K562 (cell line): ENCODE measurements at regions not wholly inside any gene's neighbourhood (a gene's known extent, or its start where the extent isn't known, plus 50 kb on each side); places are given as distances from the start of the nearest gene placed in this dataset.

ENCODE experiments used
- ATAC-seq: fragments of 200-7000 bp; cut with Tn5 transposase; 3 replicates; pipeline ENCODE4 v1.9.1; 2020; ENCODE audit warnings: moderate library complexity
- BruUV-seq: library from RNA; stranded (reverse); fragments of 400-500 nt; replicated peaks from 2 replicates; lab custom pipeline; 2021; lab: Mats Ljungman, UMichigan
- CTCF ChIA-PET: fragments of 300-600 bp; formaldehyde crosslinking; extraction: SDS; loops from one replicate; lab custom pipeline; 2021; ENCODE audit warnings: low intra/inter-chr PET ratio; lab: Yijun Ruan, JAX
- POLR2A ChIA-PET: fragments of 300-600, 350-650 bp; sonication (Branson Sonifier 250); formaldehyde crosslinking; extraction: SDS; loops from one replicate; lab custom pipeline; 2021; ENCODE audit warnings: antibody characterized with exemption, inconsistent platforms; lab: Yijun Ruan, JAX
- DNase-seq, 4 experiments: peaks; one replicate each; pipeline versions ENCODE4 v3.0.0 to v3.0.0-alpha.2; 2011 to 2018; ENCODE audit warnings: low spot score in 3 of 4, mixed read lengths in 3 of 4; ENCODE audit errors: extremely low read depth in 1 of 4
- FAIRE-seq: peaks from 2 replicates; lab custom pipeline; 2011; peaks lifted over from hg19 to GRCh38; lab: Jason Lieb, UNC
- H2AFZ ChIP-seq: 2 replicates; pipeline ENCODE4 v1.6.0; 2011; ENCODE audit warnings: low read depth, low read length, control low read depth, inconsistent platforms
- H3K27ac ChIP-seq: fragments of 200-600 bp; 3 replicates; pipeline ENCODE4 v1.8.0; 2011; ENCODE audit warnings: low read depth, mild to moderate bottlenecking, control low read depth, inconsistent platforms, low read length, moderate library complexity, mixed read lengths; ENCODE audit errors: extremely low read depth
- H3K27me3 ChIP-seq, 2 experiments: fragments of 300-600 bp in 1 of 2; 2 replicates in 1 of 2; 3 replicates in 1 of 2; pipeline versions ENCODE4 v1.6.0 to v1.8.0; 2011; ENCODE audit warnings: inconsistent platforms in 2 of 2, low read length in 2 of 2, mild to moderate bottlenecking in 1 of 2, mixed read lengths in 1 of 2, moderate library complexity in 1 of 2; ENCODE audit not compliant: control insufficient read depth in 2 of 2, insufficient read depth in 2 of 2
- H3K36me3 ChIP-seq: fragments of 300-600 bp; 3 replicates; pipeline ENCODE4 v1.8.0; 2011; ENCODE audit warnings: mild to moderate bottlenecking, low read length, inconsistent platforms; ENCODE audit not compliant: control insufficient read depth, insufficient read depth
- H3K4me1 ChIP-seq, 2 experiments: fragments of 200-600 bp in 1 of 2; replicated peaks in 1 of 2; 2 replicates in 1 of 2; 3 replicates in 1 of 2; pipeline versions ENCODE4 v1.5.1 to v1.8.0; 2011; ENCODE audit warnings: inconsistent platforms in 2 of 2, low read length in 2 of 2, mild to moderate bottlenecking in 1 of 2, mixed read lengths in 1 of 2, moderate library complexity in 1 of 2; ENCODE audit not compliant: control insufficient read depth in 2 of 2, insufficient read depth in 2 of 2
- H3K4me2 ChIP-seq: 2 replicates; pipeline ENCODE4 v1.6.1; 2011; ENCODE audit warnings: low read length, control low read depth, inconsistent platforms, mixed read lengths; ENCODE audit not compliant: insufficient read depth
- H3K4me3 ChIP-seq: fragments of 200-600 bp; sonication (generic), shearing (Covaris generic); 2 replicates; pipeline ENCODE4 v1.5.1; 2016; ENCODE audit warnings: control low read depth, inconsistent platforms
- H3K79me2 ChIP-seq: fragments of 200-600 bp; 3 replicates; pipeline ENCODE4 v1.8.0; 2011; ENCODE audit warnings: low read length, inconsistent platforms; ENCODE audit not compliant: control insufficient read depth, insufficient read depth
- H3K9ac ChIP-seq, 2 experiments: 2 replicates each; pipeline versions ENCODE4 v1.6.0 to v1.6.1; 2011; ENCODE audit warnings: low read depth in 2 of 2, low read length in 2 of 2, control low read depth in 1 of 2, inconsistent platforms in 1 of 2, mild to moderate bottlenecking in 1 of 2, mixed read lengths in 1 of 2; ENCODE audit not compliant: insufficient read depth in 1 of 2
- H3K9me1 ChIP-seq: one replicate; pipeline ENCODE4 v1.6.0; 2011; ENCODE audit warnings: inconsistent platforms, mild to moderate bottlenecking, low read length, moderate library complexity; ENCODE audit not compliant: control insufficient read depth, insufficient read depth
- H3K9me3 ChIP-seq: replicated peaks from 2 replicates; pipeline ENCODE4 v1.5.1; 2011; ENCODE audit warnings: low read depth, low read length, inconsistent platforms; ENCODE audit not compliant: control insufficient read depth, insufficient read depth
- H4K20me1 ChIP-seq: replicated peaks from 2 replicates; pipeline ENCODE4 v1.6.1; 2011; ENCODE audit warnings: low read length, inconsistent platforms, mixed read lengths; ENCODE audit not compliant: control insufficient read depth, insufficient read depth
- CBX1 ChIP-seq: sonication (generic); IDR thresholded peaks from 2 replicates; pipeline ENCODE4 v1.6.1; 2016; ENCODE audit warnings: antibody characterized with exemption, low read depth, mild to moderate bottlenecking
- GATA2 ChIP-seq: sonication (generic); formaldehyde crosslinking; IDR thresholded peaks from 2 replicates; pipeline ENCODE4 v1.4.0; 2020; ENCODE audit warnings: mild to moderate bottlenecking, missing genetic modification reagents
- MAZ ChIP-seq, 2 experiments: fragments of 450-650 bp in 1 of 2; sonication (generic) in 1 of 2; formaldehyde crosslinking; IDR thresholded peaks in 1 of 2; conservative IDR thresholded peaks in 1 of 2; 2 replicates each; pipeline versions ENCODE4 v1.4.0 to v1.5.0; 2020; ENCODE audit warnings: mild to moderate bottlenecking in 1 of 2, missing genetic modification reagents in 1 of 2
- TCF7L2 ChIP-seq: fragments of 150-350 bp; IDR thresholded peaks from 2 replicates; pipeline ENCODE4 v1.6.1; 2016; ENCODE audit warnings: low read depth, mild to moderate bottlenecking, low read length, moderate library complexity
- XRCC3 ChIP-seq: fragments of 450-650 bp; IDR thresholded peaks from 2 replicates; pipeline ENCODE4 v1.6.1; 2017; ENCODE audit warnings: mild to moderate bottlenecking, moderate library complexity
- ZNF121 ChIP-seq: sonication (generic); formaldehyde crosslinking; conservative IDR thresholded peaks from 2 replicates; pipeline ENCODE4 v1.8.0; 2022; ENCODE audit warnings: missing genetic modification reagents
- WGBS: fragments of 100-300 bp; shearing (Covaris generic); methylation state at CpG from one replicate; pipeline ENCODE4 v1.1.6; 2016; ENCODE audit warnings: low coverage, mixed read lengths; ENCODE audit not compliant: insufficient coverage; ENCODE audit errors: missing lambda C conversion rate; 5-methylcytosine and 5-hydroxymethylcytosine counted together
- in situ Hi-C: fragments of 300-500 bp; cut with MboI; formaldehyde crosslinking; loops from 4 replicates; pipeline ENCODE4 v1.15.0; 2018; ENCODE audit warnings: inconsistent platforms, mixed read lengths
- intact Hi-C: fragments of 100-400 bp; cut with micrococcal nuclease; formaldehyde crosslinking; loops from 2 replicates; pipeline ENCODE4 v1.14.2; 2022
- TF ChIP-seq, protein P1 (sequence below): fragments of 250-450 bp; sonication (Bioruptor Pico); IDR thresholded peaks from 2 replicates; pipeline ENCODE4 v1.5.0; 2021; ENCODE audit warnings: mild to moderate bottlenecking, moderate library complexity

DNA sequence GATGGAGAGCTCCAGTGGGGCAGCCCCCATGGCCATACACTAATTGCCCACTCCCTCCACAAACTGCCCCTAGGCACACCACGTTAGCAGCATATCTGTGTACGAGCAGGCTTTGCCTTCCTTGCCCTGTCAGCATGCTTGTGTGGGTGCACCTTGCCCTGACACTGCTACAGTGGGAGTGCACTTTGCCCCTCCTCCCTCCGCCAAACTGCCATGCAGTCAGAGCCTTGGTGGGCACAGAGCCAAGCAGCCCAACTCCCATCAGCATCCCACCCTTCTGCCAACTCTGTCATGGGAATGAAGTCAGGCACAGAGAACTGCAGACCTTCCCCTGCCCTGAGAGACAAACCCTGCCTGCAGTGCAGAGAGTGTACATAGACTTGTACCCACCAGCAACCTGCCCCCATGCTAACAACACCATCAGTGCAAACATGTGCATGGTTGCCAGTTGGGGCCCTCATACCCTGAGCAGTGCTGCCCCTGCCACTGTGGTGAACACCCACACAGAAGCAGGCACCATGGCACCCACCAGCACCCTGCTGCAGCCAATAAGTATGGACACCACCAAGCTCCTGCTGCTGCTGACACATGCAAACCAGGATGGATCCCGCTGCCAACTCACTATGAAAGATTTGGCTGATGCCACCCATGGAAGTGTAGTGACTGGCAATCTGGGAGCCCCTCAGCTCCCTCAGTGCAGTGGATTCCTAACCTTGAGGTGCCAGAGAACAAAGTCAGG, 1197.7 kb upstream of the CELF2 start:
- DNase-seq (no peak), FAIRE-seq (no peak), ATAC-seq (no peak)
- 31% methylated on average over 3 of the region's 4 CpGs for WGBS
- H3K4me3 ChIP-seq, result no peak overlapping the region
- no peak overlapping the region for H2AFZ ChIP-seq
- H3K9me1 ChIP-seq, result no peaks in the 10 kb centered on the region
- no peak for TF ChIP-seq XRCC3
- TF ChIP-seq CBX1, result no peak
- TF ChIP-seq, protein P1, sequence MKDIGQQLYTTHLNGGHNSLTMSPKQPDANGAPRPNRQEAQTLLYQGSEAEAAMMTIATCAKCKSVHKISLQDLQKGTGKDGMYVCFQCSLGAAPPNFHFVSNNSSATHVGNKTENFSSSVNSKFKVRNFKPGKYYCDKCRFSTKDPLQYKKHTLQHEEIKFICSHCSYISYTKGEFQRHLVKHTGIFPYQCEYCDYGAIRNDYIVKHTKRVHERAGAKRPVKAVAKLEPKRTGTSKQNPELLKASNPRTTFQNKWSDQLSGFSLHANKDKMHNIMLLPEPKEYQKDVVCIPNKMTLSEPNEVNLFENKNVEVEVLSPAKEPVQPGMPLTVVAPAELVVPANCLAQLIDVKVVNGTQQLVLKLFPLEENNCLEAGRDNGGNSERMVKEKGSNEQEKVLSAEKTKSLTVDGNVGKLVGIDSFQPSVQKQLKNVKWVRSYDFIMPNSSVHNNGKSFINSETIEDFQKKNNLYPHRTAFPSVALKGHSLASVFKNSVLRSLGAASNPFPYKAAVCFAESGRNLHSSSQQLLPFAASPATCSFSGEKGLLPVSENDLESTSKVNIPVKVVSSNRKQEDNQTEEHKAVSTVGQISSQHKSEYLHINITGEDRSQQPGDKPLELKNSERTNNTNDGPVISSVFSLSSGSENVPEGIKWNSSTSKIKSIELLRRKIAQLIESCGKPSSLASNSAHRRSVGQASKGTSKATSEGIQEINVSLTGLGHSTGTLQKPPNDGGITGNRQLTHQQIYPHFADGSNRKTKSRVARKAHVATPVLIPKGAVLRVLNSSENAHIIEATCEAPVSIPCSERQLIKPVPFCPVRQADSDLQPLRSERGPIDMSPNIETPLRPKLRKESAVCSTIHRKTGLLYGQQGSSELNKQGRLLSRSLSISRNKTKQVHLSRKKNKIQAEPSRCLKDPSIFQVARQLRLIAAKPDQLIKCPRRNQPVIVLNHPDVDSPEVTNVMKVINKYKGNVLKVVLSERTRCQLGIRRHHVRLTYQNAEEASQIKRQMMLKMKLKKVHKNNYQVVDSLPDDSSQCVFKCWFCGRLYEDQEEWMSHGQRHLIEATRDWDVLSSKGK (CRISPR knock-in tag), result no peak
- TF ChIP-seq GATA2 (CRISPR knock-in tag), result no peak
- TF ChIP-seq ZNF121 (CRISPR knock-in tag), result no peak
- TF ChIP-seq MAZ (CRISPR knock-in tag; conservative IDR thresholded peaks at IDR 0.05 in 1 of 2, IDR thresholded peaks at IDR 0.05 in 1 of 2), result no peak
- no peak for TF ChIP-seq TCF7L2
- POLR2A ChIA-PET, result interaction anchor here (0.7 kb wide), 1 partner anchor 39 kb away, joined by 3 read pairs; no protein-coding TSS in a partner anchor
- peaks cover 0 to 5% of the 10 kb centered on the region in 2 experiments; a peak in 3 of 5 replicates for H3K4me1 ChIP-seq
- H4K20me1 ChIP-seq, result no peaks in the 10 kb centered on the region
- H3K9me3 ChIP-seq, result no peaks in the 10 kb centered on the region
- H3K27ac ChIP-seq, result no peak overlapping the region
- BruUV-seq, result no TSS peak
- CTCF ChIA-PET, result no interaction called here
- no peaks in the 10 kb centered on the region for H3K27me3 ChIP-seq
- H3K36me3 ChIP-seq, result no peaks in the 10 kb centered on the region
- intact Hi-C loops (no loop called here), in situ Hi-C loops (no loop called here)
- no peak overlapping the region for H3K9ac ChIP-seq
- H3K79me2 ChIP-seq, result no peaks in the 10 kb centered on the region
- no peak overlapping the region for H3K4me2 ChIP-seq
